Suppressor macrophage (primary cell): ENCODE measurements at regions not wholly inside any gene's neighbourhood (a gene's known extent, or its start where the extent isn't known, plus 50 kb on each side); places are given as distances from the start of the nearest gene placed in this dataset.

Experiments used
- DNase-seq, 4 experiments: peaks; one replicate each; pipeline ENCODE4 v3.0.0-alpha.2; 2020 to 2022

GRCh38 chr3:83765956-83766355 is 1192.8 kb upstream of the CADM2 start:
- no peak for DNase-seq

DNA sequence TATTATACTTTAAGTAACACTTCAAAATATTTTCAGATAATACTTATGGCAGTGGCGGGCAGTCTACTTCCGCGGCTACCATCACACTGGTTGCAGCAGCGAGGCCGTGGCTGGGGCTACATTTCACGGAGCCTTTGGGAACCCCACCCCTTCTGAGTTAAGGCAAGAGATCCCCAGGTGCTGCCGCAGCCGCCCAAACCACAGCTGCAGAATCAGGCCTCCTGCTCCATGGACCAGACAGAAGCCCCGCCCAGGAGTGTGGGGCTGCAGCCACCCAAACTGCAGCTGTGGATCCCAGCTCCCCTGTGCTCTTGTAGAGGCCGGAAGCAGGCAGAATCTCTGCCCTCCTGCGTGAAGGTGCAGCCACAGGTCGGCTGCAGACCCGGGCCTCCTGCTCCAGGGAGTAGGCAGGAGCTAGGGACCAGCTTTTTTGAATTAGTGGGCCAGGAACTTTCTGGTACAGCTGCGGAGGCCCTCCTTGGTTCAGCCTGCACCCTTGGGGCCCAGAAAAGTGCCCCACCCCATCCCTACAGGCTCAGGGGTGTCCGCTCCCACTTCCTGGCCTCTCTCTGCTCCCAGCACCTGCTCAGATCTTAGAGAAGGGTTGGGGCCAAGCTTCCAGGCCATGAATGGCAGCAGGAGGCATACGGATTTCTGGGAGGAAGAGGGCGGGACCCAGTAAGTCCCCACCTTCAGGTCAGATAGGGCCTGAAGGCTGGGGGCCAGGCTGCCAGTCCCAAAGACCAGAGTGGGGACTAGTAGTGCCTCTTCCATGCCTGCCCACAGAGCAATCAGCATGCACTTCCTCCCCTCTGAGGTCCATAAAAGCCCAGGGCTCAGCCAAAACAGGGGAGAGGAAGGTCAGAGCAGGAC is 1188.8 kb upstream of the CADM2 start:
- no peak for DNase-seq

- DNase-seq = no peak
These were observed 1188.0 kb upstream of the CADM2 start for GRCh38 chr3:83770664-83771402.

DNA sequence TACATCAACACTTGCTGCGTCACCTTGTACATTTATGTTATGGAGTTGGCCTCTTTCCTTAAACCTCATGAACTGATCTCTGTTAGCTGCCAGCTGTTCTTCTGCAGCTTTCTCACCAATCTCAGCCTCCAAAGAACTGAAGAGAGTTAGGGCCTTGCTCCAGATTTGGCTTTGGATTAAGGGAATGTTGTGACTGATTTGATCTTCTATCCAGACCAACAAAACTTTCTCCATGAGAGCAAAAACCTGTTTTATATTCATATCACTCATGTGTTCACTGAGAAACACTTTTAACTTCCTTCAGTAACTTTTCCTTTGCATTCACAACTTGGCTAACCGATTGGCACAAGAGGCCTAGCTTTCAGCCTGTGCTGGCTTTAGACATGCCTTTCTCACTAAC is 1156.0 kb upstream of the CADM2 start:
- DNase-seq = no peak

DNA sequence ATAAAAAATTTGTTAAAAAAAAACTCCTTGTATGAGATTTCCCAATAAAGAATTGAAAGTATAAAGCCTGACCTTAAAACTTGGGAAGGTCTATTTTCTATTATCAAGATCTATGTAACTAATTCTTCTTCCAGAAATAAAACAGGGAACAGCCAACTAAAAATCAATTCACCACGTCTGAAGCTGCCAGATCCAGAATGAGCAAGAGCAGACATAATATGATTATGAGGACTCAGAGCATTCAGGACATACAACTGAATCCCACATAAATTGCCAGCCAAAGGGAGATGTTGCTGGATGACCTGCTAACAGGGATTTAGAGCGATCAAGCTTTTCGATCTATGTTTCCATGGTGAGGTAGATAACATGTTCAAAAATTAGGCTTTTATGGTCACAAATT is 1151.3 kb upstream of the CADM2 start:
- no peak for DNase-seq

GRCh38 chr3:83813176-83813575 is 1145.6 kb upstream of the CADM2 start:
- no peak for DNase-seq

- no peak for DNase-seq
These were observed 1142.1 kb upstream of the CADM2 start for GRCh38 chr3:83816653-83817052.

DNA sequence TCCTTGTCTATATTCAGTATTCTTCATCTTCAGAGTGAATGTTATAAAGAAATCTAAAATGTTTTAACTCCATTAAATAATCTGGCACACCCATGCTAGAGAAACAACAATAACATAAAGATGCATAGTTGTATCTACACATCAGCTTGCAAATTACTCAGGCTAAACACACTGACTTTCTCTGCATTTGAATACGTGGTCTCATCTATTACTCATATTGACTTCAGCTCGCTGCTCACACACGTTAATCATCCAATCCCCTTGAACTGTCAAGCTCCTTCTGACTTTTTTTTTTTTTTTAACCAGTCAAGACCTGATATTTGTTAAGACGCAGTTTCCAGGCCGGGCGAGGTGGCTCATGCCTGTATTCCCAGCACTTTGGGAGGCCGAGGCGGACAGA is 1137.3 kb upstream of the CADM2 start:
- DNase-seq = no peak

DNA sequence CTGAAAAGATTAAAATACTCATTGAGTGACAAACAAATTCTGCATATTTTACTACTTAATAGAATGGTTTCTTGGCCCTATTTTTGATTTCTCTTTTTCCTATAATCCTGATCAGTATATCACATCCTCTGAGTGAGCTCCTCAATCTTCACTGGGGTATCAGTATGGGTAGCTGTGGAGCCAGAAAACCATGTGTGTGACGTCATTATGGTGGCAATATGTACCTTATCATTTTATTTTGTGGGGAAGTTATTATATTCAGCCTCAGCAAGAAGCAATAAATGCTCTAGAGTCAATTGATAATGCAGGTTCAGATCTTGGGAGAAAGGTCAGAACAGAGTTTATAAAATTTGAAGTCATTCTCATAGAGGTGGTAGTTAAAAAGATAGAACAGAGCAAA is 1135.7 kb upstream of the CADM2 start:
- no peak for DNase-seq

DNA sequence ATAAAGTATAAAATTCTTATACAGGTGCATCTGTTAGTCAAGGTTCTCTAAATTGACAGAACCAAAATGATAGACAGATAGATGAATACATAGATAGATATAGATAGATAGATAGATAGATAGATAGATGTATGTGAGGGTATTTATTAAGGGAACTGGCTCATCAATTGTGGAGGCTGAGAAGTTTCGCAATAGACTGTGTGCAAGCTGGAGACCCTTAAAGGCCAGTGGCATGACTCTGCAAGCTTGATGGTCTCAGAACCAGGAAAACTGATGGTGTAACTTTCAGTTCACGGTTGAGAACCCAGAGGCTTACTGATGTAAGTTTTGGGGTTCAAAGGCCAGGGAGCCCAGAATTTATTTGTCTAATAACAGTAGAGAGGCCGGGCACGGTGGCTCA is 1123.7 kb upstream of the CADM2 start:
- no peak for DNase-seq

DNA sequence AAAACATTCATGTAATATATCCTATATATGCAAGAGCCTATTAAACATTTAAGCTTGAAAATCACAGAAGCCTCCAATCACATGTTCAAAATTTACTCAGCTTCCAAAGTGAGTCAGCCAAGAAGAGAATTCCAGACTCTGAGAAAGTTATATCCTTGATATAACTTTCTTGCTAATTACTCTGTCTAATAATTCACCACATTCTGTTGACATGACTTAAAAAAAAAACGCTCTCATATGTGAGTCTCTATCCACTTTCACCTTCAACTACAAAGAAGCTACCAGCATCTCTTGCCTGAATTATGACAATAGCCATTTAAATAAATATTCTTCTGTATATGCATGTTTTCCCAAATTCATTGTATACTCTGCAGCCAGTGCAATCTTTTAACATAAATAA is 1116.3 kb upstream of the CADM2 start:
- DNase-seq = no peak

- no peak for DNase-seq
These were observed 1115.1 kb upstream of the CADM2 start for GRCh38 chr3:83843716-83844115.

DNA sequence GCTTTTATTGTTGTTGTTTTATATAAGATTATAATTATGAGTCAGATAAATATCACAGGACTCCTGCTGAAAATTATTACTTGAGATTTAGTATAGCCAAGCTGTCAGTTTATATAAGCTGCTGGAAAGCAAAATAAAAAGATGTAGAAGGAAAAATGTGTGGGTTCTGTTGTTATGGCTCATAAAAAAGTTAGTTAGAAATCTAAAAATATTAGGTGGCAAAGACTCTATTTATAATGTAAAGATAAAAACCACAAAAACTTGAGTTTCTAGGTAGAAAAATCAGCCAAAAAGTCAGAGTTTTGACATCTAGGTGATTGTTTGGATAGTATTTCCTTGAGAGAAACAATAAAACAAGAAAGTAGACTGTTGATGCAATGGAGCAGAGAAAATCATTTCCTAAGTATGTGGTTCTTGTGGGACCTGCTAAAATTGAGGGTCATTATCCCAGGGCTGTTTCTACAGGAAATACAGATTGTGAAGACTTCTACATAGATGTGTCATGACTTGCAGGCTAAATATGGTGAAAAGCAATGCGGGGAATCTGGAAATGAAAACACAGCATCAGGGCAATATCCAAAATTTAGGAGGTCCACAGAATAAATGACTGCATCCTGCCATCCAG is 1109.6 kb upstream of the CADM2 start:
- DNase-seq = no peak

DNA sequence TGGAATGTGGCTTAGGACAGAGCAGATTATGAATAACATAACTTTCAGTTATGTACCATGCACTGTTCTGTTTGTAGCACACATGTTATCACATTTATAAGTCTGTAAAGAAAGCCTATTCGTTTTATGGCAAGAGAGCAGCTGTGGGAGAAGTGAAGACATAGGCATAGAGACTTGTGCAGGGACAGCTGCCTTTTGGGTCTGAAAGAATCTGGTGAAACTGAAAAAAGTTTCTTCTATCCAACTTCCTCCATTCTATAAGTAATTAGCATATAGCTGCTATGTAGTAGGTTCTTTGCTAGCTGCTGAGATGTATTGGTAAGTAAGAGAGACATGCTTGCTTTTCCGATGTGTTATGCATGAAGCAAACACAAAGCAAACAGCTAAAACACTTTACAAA is 1095.4 kb upstream of the CADM2 start:
- no peak for DNase-seq

DNA sequence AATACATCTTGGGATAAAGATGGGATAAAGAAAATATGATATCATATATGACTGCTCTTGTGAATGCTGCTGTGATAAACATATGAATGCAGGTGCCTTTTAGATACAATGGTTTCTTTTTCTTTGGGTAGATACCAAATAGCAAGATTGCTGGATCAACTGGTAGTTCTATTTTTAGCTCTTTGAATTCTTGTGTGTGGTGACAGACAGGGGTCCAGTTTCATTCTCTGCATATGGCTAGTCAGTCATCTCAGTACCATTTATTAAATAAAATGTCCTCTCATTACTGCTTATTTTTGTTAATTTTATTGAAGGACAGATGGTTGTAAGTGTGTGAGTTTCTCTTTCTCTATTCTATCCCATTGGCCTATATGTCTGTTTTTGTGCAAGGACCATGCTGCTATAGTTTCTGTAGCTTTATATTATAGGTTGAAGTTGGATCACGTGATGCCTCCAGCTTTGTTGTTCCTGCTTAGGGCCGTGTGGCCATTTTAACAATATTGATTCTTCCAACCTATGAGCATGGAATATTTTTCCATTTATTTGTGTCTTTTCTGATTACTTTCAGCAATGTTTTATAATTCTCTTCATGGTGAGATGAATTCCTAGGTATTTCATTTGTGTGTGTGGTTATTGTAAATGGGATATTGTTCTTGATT is 1089.8 kb upstream of the CADM2 start:
- no peak for DNase-seq

DNA sequence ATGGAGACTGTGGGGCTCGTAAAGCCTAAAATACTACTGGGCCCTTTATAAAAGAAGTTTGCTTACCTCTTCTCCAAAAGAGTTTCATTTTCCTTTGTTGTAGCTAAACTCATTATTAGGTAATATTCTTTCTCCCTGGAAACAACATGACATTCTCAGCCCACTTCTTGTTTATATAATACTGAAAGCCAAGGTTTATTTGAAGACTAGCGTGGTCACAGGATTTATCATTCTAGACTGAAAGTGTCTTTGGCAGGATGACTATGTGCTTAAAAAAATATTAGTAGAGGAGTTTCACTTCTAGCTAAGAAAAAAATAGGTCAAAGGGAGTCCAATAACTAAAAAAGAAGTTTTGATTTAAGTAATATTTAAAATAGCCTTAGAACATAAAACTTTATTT is 1085.2 kb upstream of the CADM2 start:
- no peak for DNase-seq

DNA sequence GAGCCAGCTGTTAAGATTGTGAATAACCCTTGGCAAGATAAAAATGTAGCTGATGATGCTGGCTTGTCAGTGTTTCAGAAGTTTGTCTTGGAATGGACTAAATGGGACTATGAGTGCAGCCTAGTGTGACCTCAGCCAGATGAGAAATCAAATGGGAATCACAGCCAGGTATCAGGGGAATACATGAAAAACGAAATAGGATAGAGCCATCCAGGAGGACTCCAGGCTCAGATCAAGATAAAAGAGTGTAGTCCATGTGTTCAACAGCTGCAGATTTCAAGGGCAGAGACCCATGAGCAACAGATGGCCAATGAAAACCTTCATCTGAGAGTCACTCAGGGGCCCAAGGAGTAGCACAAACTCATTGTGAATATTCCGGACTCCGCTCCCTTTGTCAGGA is 1080.9 kb upstream of the CADM2 start:
- DNase-seq = no peak

- DNase-seq = no peak
These were observed 1076.1 kb upstream of the CADM2 start for GRCh38 chr3:83882701-83883100.

DNA sequence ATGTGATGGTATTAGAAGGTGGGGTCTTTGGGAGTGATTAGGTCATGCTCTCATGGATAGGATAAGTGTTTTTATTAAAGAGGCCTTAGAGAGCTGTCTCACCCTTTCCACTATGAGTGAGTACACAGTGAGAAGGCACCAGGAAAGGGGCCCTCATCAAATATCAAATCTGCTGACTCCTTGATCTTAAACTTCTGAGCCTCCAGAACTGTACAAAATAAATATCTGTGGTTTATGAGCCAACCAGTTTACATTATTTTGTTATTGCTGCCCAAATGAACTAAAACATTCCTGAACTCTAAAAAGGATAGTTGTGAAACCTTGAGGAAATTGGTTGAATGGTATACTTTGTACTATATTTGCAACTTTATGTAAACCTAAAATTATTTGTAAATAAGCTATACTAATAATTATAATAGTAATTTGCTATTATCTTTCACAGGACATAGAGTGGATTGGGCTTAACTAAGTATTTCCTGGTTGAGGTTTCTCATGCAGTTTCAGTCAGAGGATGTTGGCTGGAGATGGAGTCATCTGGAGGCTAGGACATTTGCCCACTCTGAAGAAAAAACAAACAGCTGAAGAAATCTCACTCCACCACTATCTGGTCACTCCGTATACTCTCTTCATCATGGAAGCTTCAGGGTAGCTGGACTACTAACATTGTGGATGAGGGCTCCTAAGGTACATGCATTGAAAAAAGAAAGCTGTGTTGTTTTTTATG is 1068.6 kb upstream of the CADM2 start:
- DNase-seq = no peak

GRCh38 chr3:83890763-83891135 is 1068.0 kb upstream of the CADM2 start:
- DNase-seq = no peak

- DNase-seq = no peak
These were observed 1064.6 kb upstream of the CADM2 start for GRCh38 chr3:83894223-83894622.

DNA sequence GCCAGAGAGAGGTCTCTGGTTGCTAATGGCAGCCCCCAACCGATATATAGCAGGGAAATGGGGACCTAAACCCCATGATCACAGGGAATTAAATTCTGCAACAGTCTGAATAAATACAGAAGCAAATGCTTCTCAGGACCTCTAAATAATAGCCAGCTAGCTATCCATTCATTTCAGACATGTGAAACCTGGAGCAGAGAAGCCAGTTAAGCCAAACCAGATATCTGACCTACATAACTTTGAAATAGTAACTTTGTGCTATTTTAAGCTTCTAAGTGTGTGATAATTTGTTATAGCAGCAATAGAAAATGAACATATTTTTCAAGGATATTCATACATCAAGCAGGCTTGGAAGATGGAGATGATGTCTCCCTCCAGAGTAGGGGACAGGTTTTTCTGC is 1062.9 kb upstream of the CADM2 start:
- DNase-seq = no peak
